ENCODE measurements at regions not wholly inside any gene's neighbourhood (a gene's known extent, or its start where the extent isn't known, plus 50 kb on each side); places are given as distances from the start of the nearest gene placed in this dataset.

DNA sequence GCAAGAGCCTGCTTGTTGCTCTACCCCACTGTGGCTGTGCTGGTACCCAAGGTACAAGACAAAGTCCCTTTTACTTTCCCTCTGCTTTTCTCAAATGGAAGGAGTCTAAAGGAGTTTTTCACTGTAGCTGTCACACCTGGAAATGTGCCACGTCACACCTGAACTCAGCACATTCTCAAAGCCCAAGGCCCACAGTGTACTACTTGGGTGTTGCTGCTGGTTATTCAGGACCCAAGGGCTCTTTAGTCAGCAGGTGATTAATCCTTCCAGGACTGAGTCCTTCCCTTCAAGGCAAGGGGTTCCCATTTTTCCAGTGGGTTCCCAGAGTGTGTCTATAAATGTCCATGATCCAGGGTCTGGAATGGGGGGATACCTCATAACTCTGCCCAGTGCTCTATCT lies 63.2 kb upstream of the STK39 start:
- no peak for TF ChIP-seq POLR2A (IDR thresholded peaks at IDR 0.05)
- TF ChIP-seq, protein P1, sequence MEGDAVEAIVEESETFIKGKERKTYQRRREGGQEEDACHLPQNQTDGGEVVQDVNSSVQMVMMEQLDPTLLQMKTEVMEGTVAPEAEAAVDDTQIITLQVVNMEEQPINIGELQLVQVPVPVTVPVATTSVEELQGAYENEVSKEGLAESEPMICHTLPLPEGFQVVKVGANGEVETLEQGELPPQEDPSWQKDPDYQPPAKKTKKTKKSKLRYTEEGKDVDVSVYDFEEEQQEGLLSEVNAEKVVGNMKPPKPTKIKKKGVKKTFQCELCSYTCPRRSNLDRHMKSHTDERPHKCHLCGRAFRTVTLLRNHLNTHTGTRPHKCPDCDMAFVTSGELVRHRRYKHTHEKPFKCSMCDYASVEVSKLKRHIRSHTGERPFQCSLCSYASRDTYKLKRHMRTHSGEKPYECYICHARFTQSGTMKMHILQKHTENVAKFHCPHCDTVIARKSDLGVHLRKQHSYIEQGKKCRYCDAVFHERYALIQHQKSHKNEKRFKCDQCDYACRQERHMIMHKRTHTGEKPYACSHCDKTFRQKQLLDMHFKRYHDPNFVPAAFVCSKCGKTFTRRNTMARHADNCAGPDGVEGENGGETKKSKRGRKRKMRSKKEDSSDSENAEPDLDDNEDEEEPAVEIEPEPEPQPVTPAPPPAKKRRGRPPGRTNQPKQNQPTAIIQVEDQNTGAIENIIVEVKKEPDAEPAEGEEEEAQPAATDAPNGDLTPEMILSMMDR (IDR thresholded peaks at IDR 0.05), result no peak
